ENCODE measurements at regions not wholly inside any gene's neighbourhood (a gene's known extent, or its start where the extent isn't known, plus 50 kb on each side); places are given as distances from the start of the nearest gene placed in this dataset.

GRCh38 chr10:28806488-28806941 lies 129.2 kb downstream of the BAMBI start:
- intact Hi-C loops (cut with micrococcal nuclease): no loop called here
- Mint-ChIP-seq H3K4me3 (no peak overlapping the region), H3K9me3 (peaks cover 0 to 3% (median 0%) of the 10 kb centered on the region in 8 donors), H3K36me3 (no peaks in the 10 kb centered on the region), H3K27me3 (peaks cover 24 to 26% of the 10 kb centered on the region in 2 donors), H3K4me1 (peaks cover 0 to 4% (median 0%) of the 10 kb centered on the region in 4 donors), H3K27ac (no peak overlapping the region)
- CTCF ChIA-PET (ENCODE audit: partially characterized antibody): no interaction called here
- H3K27ac ChIP-seq (ENCODE audit: low read depth, low read length): no peak overlapping the region
- H3K9me3 ChIP-seq (ENCODE audit: control insufficient read depth in 1 of 2, low read length in 2 of 2): no peaks in the 10 kb centered on the region
- no peaks in the 10 kb centered on the region for H3K4me1 ChIP-seq (ENCODE audit: insufficient read depth, low read length)
- peaks cover 7% of the 10 kb centered on the region for H3K27me3 ChIP-seq (ENCODE audit: insufficient read depth, low read length)
- no peaks in the 10 kb centered on the region for H3K36me3 ChIP-seq (ENCODE audit: insufficient read depth, low read length)
- POLR2A ChIA-PET (ENCODE audit: partially characterized antibody): no interaction called here
- H3K4me3 ChIP-seq (ENCODE audit: low read length in 2 of 2): no peak overlapping the region
- no peak for DNase-seq

GRCh38 chr10:28806951-28807759 lies 129.8 kb downstream of the BAMBI start:
- no peak overlapping the region for H3K27ac Mint-ChIP-seq
- intact Hi-C loops (cut with micrococcal nuclease): no loop called here
- POLR2A ChIA-PET (ENCODE audit: partially characterized antibody): no interaction called here
- H3K27me3 Mint-ChIP-seq: peaks cover 24% of the 10 kb centered on the region in 2 donors
- Histone ChIP-seq H3K27me3 (ENCODE audit: insufficient read depth, low read length) (peaks cover 7% of the 10 kb centered on the region), H3K4me3 (ENCODE audit: low read length in 2 of 2) (no peak overlapping the region), H3K36me3 (ENCODE audit: insufficient read depth, low read length) (no peaks in the 10 kb centered on the region), H3K4me1 (ENCODE audit: insufficient read depth, low read length) (no peaks in the 10 kb centered on the region), H3K27ac (ENCODE audit: low read depth, low read length) (no peak overlapping the region), H3K9me3 (ENCODE audit: control insufficient read depth in 1 of 2, low read length in 2 of 2) (no peaks in the 10 kb centered on the region)
- H3K9me3 Mint-ChIP-seq: peaks cover 0 to 3% (median 0%) of the 10 kb centered on the region in 8 donors
- no peak for DNase-seq
- CTCF ChIA-PET (ENCODE audit: partially characterized antibody): no interaction called here
- H3K4me1 Mint-ChIP-seq: peaks cover 0 to 4% (median 0%) of the 10 kb centered on the region in 4 donors
- H3K4me3 Mint-ChIP-seq: no peak overlapping the region
- no peaks in the 10 kb centered on the region for H3K36me3 Mint-ChIP-seq

GRCh38 chr10:28807760-28808613 lies 130.7 kb downstream of the BAMBI start:
- no peak overlapping the region for H3K4me3 Mint-ChIP-seq
- Histone ChIP-seq H3K27ac (ENCODE audit: low read depth, low read length) (no peak overlapping the region), H3K4me1 (ENCODE audit: insufficient read depth, low read length) (no peaks in the 10 kb centered on the region), H3K36me3 (ENCODE audit: insufficient read depth, low read length) (no peaks in the 10 kb centered on the region), H3K9me3 (ENCODE audit: control insufficient read depth in 1 of 2, low read length in 2 of 2) (no peaks in the 10 kb centered on the region), H3K4me3 (ENCODE audit: low read length in 2 of 2) (no peak overlapping the region), H3K27me3 (ENCODE audit: insufficient read depth, low read length) (peaks cover 7% of the 10 kb centered on the region)
- intact Hi-C loops (cut with micrococcal nuclease): no loop called here
- H3K9me3 Mint-ChIP-seq: peaks cover 0 to 3% (median 0%) of the 10 kb centered on the region in 8 donors
- DNase-seq: no peak
- peaks cover 23 to 24% of the 10 kb centered on the region in 2 donors for H3K27me3 Mint-ChIP-seq
- H3K27ac Mint-ChIP-seq: no peak overlapping the region
- H3K36me3 Mint-ChIP-seq: no peaks in the 10 kb centered on the region
- ChIA-PET POLR2A (ENCODE audit: partially characterized antibody) (no interaction called here), CTCF (ENCODE audit: partially characterized antibody) (no interaction called here)
- H3K4me1 Mint-ChIP-seq: peaks cover 0 to 4% (median 0%) of the 10 kb centered on the region in 4 donors

- Histone ChIP-seq H3K27me3 (ENCODE audit: insufficient read depth, low read length) (peaks cover 7% of the 10 kb centered on the region), H3K27ac (ENCODE audit: low read depth, low read length) (no peak overlapping the region), H3K4me1 (ENCODE audit: insufficient read depth, low read length) (no peaks in the 10 kb centered on the region), H3K4me3 (ENCODE audit: low read length in 2 of 2) (no peak overlapping the region), H3K36me3 (ENCODE audit: insufficient read depth, low read length) (no peaks in the 10 kb centered on the region), H3K9me3 (ENCODE audit: control insufficient read depth in 1 of 2, low read length in 2 of 2) (no peaks in the 10 kb centered on the region)
- CTCF ChIA-PET (ENCODE audit: partially characterized antibody): no interaction called here
- intact Hi-C loops (cut with micrococcal nuclease): no loop called here
- Mint-ChIP-seq H3K4me3 (no peak overlapping the region), H3K4me1 (peaks cover 0 to 4% (median 0%) of the 10 kb centered on the region in 4 donors), H3K36me3 (no peaks in the 10 kb centered on the region), H3K27me3 (peaks cover 19 to 24% of the 10 kb centered on the region in 2 donors), H3K27ac (no peak overlapping the region), H3K9me3 (peaks cover 0 to 4% (median 0%) of the 10 kb centered on the region in 8 donors)
- POLR2A ChIA-PET (ENCODE audit: partially characterized antibody): no interaction called here
- DNase-seq: no peak
Observed at GRCh38 chr10:28808693-28809092, 131.4 kb downstream of the BAMBI start.

GRCh38 chr10:28810057-28810870 lies 132.9 kb downstream of the BAMBI start:
- ChIA-PET POLR2A (ENCODE audit: partially characterized antibody) (no interaction called here), CTCF (ENCODE audit: partially characterized antibody) (no interaction called here)
- H3K27ac Mint-ChIP-seq: no peak overlapping the region
- Histone ChIP-seq H3K27me3 (ENCODE audit: insufficient read depth, low read length) (peaks cover 7% of the 10 kb centered on the region), H3K27ac (ENCODE audit: low read depth, low read length) (no peak overlapping the region), H3K4me3 (ENCODE audit: low read length in 2 of 2) (no peak overlapping the region), H3K36me3 (ENCODE audit: insufficient read depth, low read length) (no peaks in the 10 kb centered on the region), H3K4me1 (ENCODE audit: insufficient read depth, low read length) (no peaks in the 10 kb centered on the region), H3K9me3 (ENCODE audit: control insufficient read depth in 1 of 2, low read length in 2 of 2) (no peaks in the 10 kb centered on the region)
- peaks cover 0 to 4% (median 0%) of the 10 kb centered on the region in 4 donors for H3K4me1 Mint-ChIP-seq
- H3K9me3 Mint-ChIP-seq: peaks cover 0 to 5% (median 0%) of the 10 kb centered on the region in 8 donors
- DNase-seq: no peak
- intact Hi-C loops (cut with micrococcal nuclease): no loop called here
- H3K4me3 Mint-ChIP-seq: no peak overlapping the region
- no peaks in the 10 kb centered on the region for H3K36me3 Mint-ChIP-seq
- H3K27me3 Mint-ChIP-seq: peaks cover 19 to 20% of the 10 kb centered on the region in 2 donors

GRCh38 chr10:28811639-28812349 lies 134.5 kb downstream of the BAMBI start:
- ChIA-PET POLR2A (ENCODE audit: partially characterized antibody) (no interaction called here), CTCF (ENCODE audit: partially characterized antibody) (no interaction called here)
- Histone ChIP-seq H3K4me3 (ENCODE audit: low read length in 2 of 2) (no peak overlapping the region), H3K27ac (ENCODE audit: low read depth, low read length) (no peak overlapping the region), H3K27me3 (ENCODE audit: insufficient read depth, low read length) (peaks cover 2% of the 10 kb centered on the region), H3K9me3 (ENCODE audit: control insufficient read depth in 1 of 2, low read length in 2 of 2) (no peaks in the 10 kb centered on the region), H3K36me3 (ENCODE audit: insufficient read depth, low read length) (no peaks in the 10 kb centered on the region), H3K4me1 (ENCODE audit: insufficient read depth, low read length) (no peaks in the 10 kb centered on the region)
- no peak overlapping the region for H3K27ac Mint-ChIP-seq
- DNase-seq: no peak
- no peaks in the 10 kb centered on the region for H3K36me3 Mint-ChIP-seq
- peaks cover 0 to 4% (median 0%) of the 10 kb centered on the region in 4 donors for H3K4me1 Mint-ChIP-seq
- intact Hi-C loops (cut with micrococcal nuclease): no loop called here
- no peak overlapping the region for H3K4me3 Mint-ChIP-seq
- peaks cover 12 to 14% of the 10 kb centered on the region in 2 donors for H3K27me3 Mint-ChIP-seq
- peaks cover 0 to 5% (median 0%) of the 10 kb centered on the region in 8 donors for H3K9me3 Mint-ChIP-seq

Measured in CD4-positive, alpha-beta memory T cell (primary cell).